Spleen (tissue), 11 donors: ENCODE measurements at regions not wholly inside any gene's neighbourhood (a gene's known extent, or its start where the extent isn't known, plus 50 kb on each side); places are given as distances from the start of the nearest gene placed in this dataset.
A peak's percentile ranks its signal among the peaks of the same experiment; 100 is the strongest.

ENCODE experiments used
- DNase-seq: peaks from one replicate; pipeline ENCODE4 v3.0.0-alpha.2; 2020
- H3K27ac ChIP-seq, 8 donors: fragments of 200-600 bp; sonication (generic) in 7 of 8; 1 replicate in 4 of 8; 2 replicates in 4 of 8; pipeline versions ENCODE4 v1.5.0 to v1.8.0; 2016 to 2021; ENCODE audit warnings: inconsistent platforms in 4 of 8, mild to moderate bottlenecking in 4 of 8, moderate library complexity in 1 of 8
- H3K27me3 ChIP-seq, 7 donors: fragments of 200-600 bp; sonication (generic) in 6 of 7; replicated peaks in 1 of 7; 1 replicate in 4 of 7; 2 replicates in 3 of 7; pipeline versions ENCODE4 v1.5.0 to v1.8.0; 2016 to 2021; ENCODE audit warnings: inconsistent platforms in 3 of 7, mild to moderate bottlenecking in 1 of 7
- H3K36me3 ChIP-seq, 6 donors: fragments of 200-600 bp; sonication (generic) in 5 of 6; 1 replicate in 4 of 6; 2 replicates in 2 of 6; pipeline versions ENCODE4 v1.5.0 to v1.8.0; 2016 to 2021; ENCODE audit warnings: inconsistent platforms in 2 of 6
- H3K4me1 ChIP-seq, 6 donors: fragments of 200-600 bp; sonication (generic) in 5 of 6; 1 replicate in 3 of 6; 2 replicates in 3 of 6; pipeline versions ENCODE4 v1.5.0 to v1.8.0; 2016 to 2021; ENCODE audit warnings: inconsistent platforms in 3 of 6
- H3K4me3 ChIP-seq, 8 donors: fragments of 200-600 bp; sonication (generic) in 7 of 8; 1 replicate in 4 of 8; 2 replicates in 4 of 8; pipeline versions ENCODE4 v1.5.0 to v1.8.0; 2016 to 2021; ENCODE audit warnings: inconsistent platforms in 4 of 8, mild to moderate bottlenecking in 4 of 8, moderate library complexity in 2 of 8
- H3K9me3 ChIP-seq, 8 donors: fragments of 200-600 bp; sonication (generic) in 7 of 8; 1 replicate in 4 of 8; 2 replicates in 4 of 8; pipeline versions ENCODE4 v1.5.0 to v1.8.0; 2016 to 2021; ENCODE audit warnings: inconsistent platforms in 4 of 8
- POLR2A ChIP-seq, 3 donors: fragments of 450-650 bp; IDR thresholded peaks; one replicate each; pipeline ENCODE4 v1.5.1; 2017; ENCODE audit warnings: antibody characterized with exemption in 3 of 3, mild to moderate bottlenecking in 1 of 3
- POLR2AphosphoS5 ChIP-seq, 3 donors: sonication (generic); formaldehyde crosslinking; IDR thresholded peaks; one replicate each; pipeline ENCODE4 v1.5.1; 2017; ENCODE audit warnings: antibody characterized with exemption in 3 of 3
- WGBS, 5 donors: extraction: QIAGEN DNeasy Blood & Tissue Kit in 3 of 5; methylation state at CpG; one replicate each; pipeline versions ENCODE4 v1.1.5 to v1.1.7; 2013 to 2018; 5-methylcytosine and 5-hydroxymethylcytosine counted together
- intact Hi-C: fragments of 100-400 bp; cut with DNase I; formaldehyde crosslinking; loops from one replicate; pipeline ENCODE4 v1.15.0; 2023; ENCODE audit warnings: low total_unique reads
- TF ChIP-seq, protein P1 (sequence below), 11 experiments: fragments of 200-600 bp in 7 of 11; fragments of 450-650 bp in 4 of 11; sonication (generic) in 4 of 11; IDR thresholded peaks in 8 of 11; conservative IDR thresholded peaks in 3 of 11; 1 replicate in 7 of 11; 2 replicates in 4 of 11; pipeline versions ENCODE4 v1.4.0 to v1.8.0; 2016 to 2021; ENCODE audit warnings: antibody characterized with exemption in 11 of 11, inconsistent platforms in 4 of 11, mild to moderate bottlenecking in 1 of 11
- donor health status: healthy with polysubstance abuse.
- donor health status: DM: no; HTN: no; CAD: no; lungs with moderate emphysema.
- donor health status: DM: no; HTN: no; CAD: no.
- donor health status: Bipolar disorder and iron deficiency.
- donor health status: healthy.
- donor health status: DM: no; HTN: no; CAD: no.
- donor health status: DM: yes; HTN: yes; CAD: no.

DNA sequence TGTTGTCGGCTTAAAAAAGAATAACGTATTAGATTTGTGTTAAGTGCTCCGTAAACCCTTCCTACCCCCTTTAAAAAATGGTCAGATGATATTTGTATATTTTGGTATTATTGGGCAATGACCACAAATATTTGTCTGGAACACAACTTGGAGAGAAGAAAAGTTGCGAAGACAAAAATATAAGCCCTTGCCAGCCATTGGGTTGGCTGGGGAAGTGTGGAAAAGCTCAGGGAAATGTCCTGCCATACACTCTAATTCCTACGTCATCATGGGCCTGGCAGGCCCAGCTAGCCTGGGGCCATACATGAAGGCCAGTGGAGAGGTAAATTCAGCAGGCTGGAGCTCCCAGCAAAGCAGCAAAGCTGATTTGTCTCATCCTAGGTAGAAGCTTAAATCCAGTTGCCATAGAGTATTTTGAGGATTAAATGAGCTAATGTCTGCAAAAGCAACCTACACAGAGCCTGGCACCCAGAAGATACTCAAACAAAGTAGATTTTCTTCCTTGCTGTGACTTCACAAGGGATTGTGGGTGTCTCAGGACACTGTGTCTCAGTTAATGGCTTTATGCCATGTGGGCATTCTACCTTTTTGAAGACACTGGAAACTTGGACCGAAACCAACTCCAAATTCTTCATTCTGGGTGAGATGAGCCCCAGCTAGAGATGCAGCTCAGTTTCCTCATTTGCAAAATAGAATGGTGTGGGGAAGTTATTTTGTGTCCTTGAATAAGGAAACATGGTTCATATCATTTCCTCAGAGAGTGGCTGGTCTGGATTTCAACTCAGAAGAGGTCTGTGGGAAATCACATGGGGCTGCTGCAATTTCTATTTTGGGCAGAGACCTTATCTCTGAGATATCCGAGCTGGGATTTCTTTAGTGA, 87.9 kb upstream of the MAP4K3 start:
- H3K27me3 ChIP-seq: no peaks in the 10 kb centered on the region
- H3K4me1 ChIP-seq: peaks cover 0 to 26% (median 14%) of the 10 kb centered on the region in 6 donors
- intact Hi-C loops: no loop called here
- no peak for TF ChIP-seq POLR2AphosphoS5 (IDR thresholded peaks at IDR 0.05)
- TF ChIP-seq, protein P1, sequence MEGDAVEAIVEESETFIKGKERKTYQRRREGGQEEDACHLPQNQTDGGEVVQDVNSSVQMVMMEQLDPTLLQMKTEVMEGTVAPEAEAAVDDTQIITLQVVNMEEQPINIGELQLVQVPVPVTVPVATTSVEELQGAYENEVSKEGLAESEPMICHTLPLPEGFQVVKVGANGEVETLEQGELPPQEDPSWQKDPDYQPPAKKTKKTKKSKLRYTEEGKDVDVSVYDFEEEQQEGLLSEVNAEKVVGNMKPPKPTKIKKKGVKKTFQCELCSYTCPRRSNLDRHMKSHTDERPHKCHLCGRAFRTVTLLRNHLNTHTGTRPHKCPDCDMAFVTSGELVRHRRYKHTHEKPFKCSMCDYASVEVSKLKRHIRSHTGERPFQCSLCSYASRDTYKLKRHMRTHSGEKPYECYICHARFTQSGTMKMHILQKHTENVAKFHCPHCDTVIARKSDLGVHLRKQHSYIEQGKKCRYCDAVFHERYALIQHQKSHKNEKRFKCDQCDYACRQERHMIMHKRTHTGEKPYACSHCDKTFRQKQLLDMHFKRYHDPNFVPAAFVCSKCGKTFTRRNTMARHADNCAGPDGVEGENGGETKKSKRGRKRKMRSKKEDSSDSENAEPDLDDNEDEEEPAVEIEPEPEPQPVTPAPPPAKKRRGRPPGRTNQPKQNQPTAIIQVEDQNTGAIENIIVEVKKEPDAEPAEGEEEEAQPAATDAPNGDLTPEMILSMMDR (IDR thresholded peaks at IDR 0.05 in 8 of 11, conservative IDR thresholded peaks at IDR 0.05 in 3 of 11): no peak
- no peak for TF ChIP-seq POLR2A (IDR thresholded peaks at IDR 0.05)
- H3K9me3 ChIP-seq: peaks cover 0 to 13% (median 9%) of the 10 kb centered on the region in 8 donors
- WGBS, 5 donors: 65 to 89% (median 77%) methylated on average over 7 of the region's 7 CpGs
- no peaks in the 10 kb centered on the region for H3K36me3 ChIP-seq
- DNase-seq: no peak
- H3K27ac ChIP-seq: peak overlapping the region in 1 of 8 donors; percentile 17
- H3K4me3 ChIP-seq: no peak overlapping the region

GRCh38 chr2:39525636-39526412, 88.7 kb upstream of the MAP4K3 start:
- 78 to 89% (median 84%) methylated on average over 7 of the region's 7 CpGs for WGBS, 5 donors
- H3K27ac ChIP-seq: no peak overlapping the region
- H3K4me1 ChIP-seq: peaks cover 0 to 33% (median 17%) of the 10 kb centered on the region in 6 donors
- peaks cover 0 to 13% (median 9%) of the 10 kb centered on the region in 8 donors for H3K9me3 ChIP-seq
- H3K36me3 ChIP-seq: no peaks in the 10 kb centered on the region
- no peaks in the 10 kb centered on the region for H3K27me3 ChIP-seq
- intact Hi-C loops: no loop called here
- H3K4me3 ChIP-seq: no peak overlapping the region
- no peak for TF ChIP-seq POLR2A (IDR thresholded peaks at IDR 0.05)
- no peak for TF ChIP-seq POLR2AphosphoS5 (IDR thresholded peaks at IDR 0.05)
- TF ChIP-seq, protein P1 (IDR thresholded peaks at IDR 0.05 in 8 of 11, conservative IDR thresholded peaks at IDR 0.05 in 3 of 11): no peak
- DNase-seq: no peak

- intact Hi-C loops: no loop called here
- Histone ChIP-seq H3K4me3 (no peak overlapping the region), H3K27ac (no peak overlapping the region), H3K9me3 (no peaks in the 10 kb centered on the region), H3K27me3 (no peaks in the 10 kb centered on the region), H3K4me1 (peaks cover 0 to 35% (median 18%) of the 10 kb centered on the region in 6 donors), H3K36me3 (no peaks in the 10 kb centered on the region)
- TF ChIP-seq POLR2A (IDR thresholded peaks at IDR 0.05) (no peak), POLR2AphosphoS5 (IDR thresholded peaks at IDR 0.05) (no peak)
- TF ChIP-seq, protein P1 (IDR thresholded peaks at IDR 0.05 in 8 of 11, conservative IDR thresholded peaks at IDR 0.05 in 3 of 11): no peak
- WGBS, 5 donors: 77 to 96% (median 94%) methylated on average over 5 of the region's 5 CpGs
- DNase-seq: no peak
Measured at GRCh38 chr2:39528701-39529100, 91.6 kb upstream of the MAP4K3 start.

DNA sequence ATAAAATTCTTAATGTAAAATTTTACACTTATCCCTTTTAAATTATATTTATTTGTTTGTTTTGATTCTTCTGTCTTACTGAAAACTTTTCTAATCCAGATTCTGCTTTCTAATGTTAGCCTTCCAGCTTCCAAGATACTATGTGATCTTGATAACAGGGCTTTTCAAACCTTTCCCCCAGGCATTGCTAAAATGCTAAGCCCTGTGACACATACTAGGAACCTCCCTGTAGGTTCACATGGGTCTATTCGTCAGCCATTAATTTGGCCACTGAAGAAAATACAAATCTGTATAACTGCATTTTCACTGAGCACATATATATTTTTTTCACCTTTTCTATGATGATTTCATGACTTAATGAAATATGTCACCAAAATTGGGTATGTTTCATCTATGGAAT, 92.8 kb upstream of the MAP4K3 start:
- H3K4me1 ChIP-seq: peaks cover 0 to 35% (median 18%) of the 10 kb centered on the region in 6 donors
- H3K27me3 ChIP-seq: no peaks in the 10 kb centered on the region
- WGBS, 5 donors: 88 to 96% (median 94%) methylated on average over 1 of the region's 1 CpG
- intact Hi-C loops: no loop called here
- TF ChIP-seq POLR2AphosphoS5 (IDR thresholded peaks at IDR 0.05): no peak
- TF ChIP-seq, protein P1 (IDR thresholded peaks at IDR 0.05 in 8 of 11, conservative IDR thresholded peaks at IDR 0.05 in 3 of 11): no peak
- TF ChIP-seq POLR2A (IDR thresholded peaks at IDR 0.05): no peak
- no peak overlapping the region for H3K4me3 ChIP-seq
- no peak overlapping the region for H3K27ac ChIP-seq
- no peaks in the 10 kb centered on the region for H3K9me3 ChIP-seq
- DNase-seq: no peak
- no peaks in the 10 kb centered on the region for H3K36me3 ChIP-seq
